ENCODE measurements at regions not wholly inside any gene's neighbourhood (a gene's known extent, or its start where the extent isn't known, plus 50 kb on each side); places are given as distances from the start of the nearest gene placed in this dataset.

DNA sequence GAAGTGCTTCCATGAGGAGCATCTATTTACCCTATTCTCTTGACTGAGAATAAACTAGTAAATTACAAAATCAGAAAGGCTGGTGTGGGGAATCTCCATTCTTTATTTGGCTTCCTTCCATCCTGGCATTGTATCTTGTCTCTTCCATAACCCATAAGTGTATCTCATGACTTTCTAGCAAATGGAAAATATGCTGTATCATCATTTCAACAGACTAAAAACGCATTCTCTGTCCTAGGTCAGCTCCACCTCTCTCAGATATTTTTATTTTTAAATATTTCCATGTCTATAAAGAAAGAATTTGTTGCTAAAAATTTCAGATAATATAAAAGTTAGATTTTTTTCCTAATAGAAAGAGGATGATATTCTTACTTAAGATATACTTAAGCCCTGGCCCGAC, 154.2 kb upstream of the MYO16 start:
- Histone ChIP-seq H3K9me3 (ENCODE audit: control insufficient read depth, low read length) (no peaks in the 10 kb centered on the region), H3K4me3 (ENCODE audit: extremely low read depth, insufficient read depth, low read length, poor library complexity, severe bottlenecking) (no peak overlapping the region), H3K36me3 (ENCODE audit: control insufficient read depth, insufficient read depth, low read length) (no peaks in the 10 kb centered on the region), H3K27ac (ENCODE audit: low read depth, low read length, severe bottlenecking) (no peak overlapping the region), H3K4me1 (ENCODE audit: control insufficient read depth, insufficient read depth, low read length, poor library complexity, severe bottlenecking) (no peaks in the 10 kb centered on the region)
- 88% methylated on average over 1 of the region's 2 CpGs; no CpG with 5 or more reads in 1 of the 2 experiments for whole genome bisulfite sequencing, 2 experiments (ENCODE audit: insufficient coverage in 2 of 2)

- WGBS, 2 experiments (ENCODE audit: insufficient coverage in 2 of 2): 69 to 87% methylated on average over 4 of the region's 4 CpGs
- no peaks in the 10 kb centered on the region for H3K36me3 ChIP-seq (ENCODE audit: control insufficient read depth, insufficient read depth, low read length)
Observed at GRCh38 chr13:108477376-108477775, 152.0 kb upstream of the MYO16 start.

DNA sequence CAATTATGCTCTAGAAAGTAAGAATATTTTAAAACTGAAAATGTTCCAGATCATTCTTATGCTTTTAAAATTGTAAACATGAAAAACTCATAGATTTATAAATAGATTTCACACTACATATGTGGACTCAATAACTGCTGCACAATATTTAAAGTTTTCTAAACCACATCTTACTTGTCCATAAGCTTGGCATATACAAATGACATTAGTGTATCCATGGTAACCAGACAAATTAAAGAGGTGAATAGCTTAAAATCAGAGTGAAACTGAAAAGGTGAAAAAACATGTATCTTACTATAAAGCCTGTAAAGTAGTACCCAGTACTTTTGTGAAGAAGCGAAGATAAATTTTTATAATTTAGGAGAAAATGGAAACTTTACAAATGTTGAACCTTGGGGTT, 151.2 kb upstream of the MYO16 start:
- WGBS, 2 experiments (ENCODE audit: insufficient coverage in 2 of 2): no CpG with 5 or more reads among the region's 1 CpG
- H3K36me3 ChIP-seq (ENCODE audit: control insufficient read depth, insufficient read depth, low read length): no peaks in the 10 kb centered on the region
- H3K4me1 ChIP-seq (ENCODE audit: control insufficient read depth, insufficient read depth, low read length, poor library complexity, severe bottlenecking): no peaks in the 10 kb centered on the region
- H3K9me3 ChIP-seq (ENCODE audit: control insufficient read depth, low read length): no peaks in the 10 kb centered on the region
- H3K4me3 ChIP-seq (ENCODE audit: extremely low read depth, insufficient read depth, low read length, poor library complexity, severe bottlenecking): no peak overlapping the region
- no peak overlapping the region for H3K27ac ChIP-seq (ENCODE audit: low read depth, low read length, severe bottlenecking)

More at GRCh38 chr13:108477376-108477775, 152.0 kb upstream of the MYO16 start:
- H3K9me3 ChIP-seq (ENCODE audit: control insufficient read depth, low read length): no peaks in the 10 kb centered on the region
- no peaks in the 10 kb centered on the region for H3K4me1 ChIP-seq (ENCODE audit: control insufficient read depth, insufficient read depth, low read length, poor library complexity, severe bottlenecking)
- no peak overlapping the region for H3K27ac ChIP-seq (ENCODE audit: low read depth, low read length, severe bottlenecking)
- no peak overlapping the region for H3K4me3 ChIP-seq (ENCODE audit: extremely low read depth, insufficient read depth, low read length, poor library complexity, severe bottlenecking)

GRCh38 chr13:108483981-108484380, 145.4 kb upstream of the MYO16 start:
- Histone ChIP-seq H3K36me3 (ENCODE audit: control insufficient read depth, insufficient read depth, low read length) (no peaks in the 10 kb centered on the region), H3K27ac (ENCODE audit: low read depth, low read length, severe bottlenecking) (no peak overlapping the region), H3K9me3 (ENCODE audit: control insufficient read depth, low read length) (no peaks in the 10 kb centered on the region), H3K4me3 (ENCODE audit: extremely low read depth, insufficient read depth, low read length, poor library complexity, severe bottlenecking) (no peak overlapping the region), H3K4me1 (ENCODE audit: control insufficient read depth, insufficient read depth, low read length, poor library complexity, severe bottlenecking) (no peaks in the 10 kb centered on the region)
- no CpG with 5 or more reads among the region's 1 CpG for WGBS, 2 experiments (ENCODE audit: insufficient coverage in 2 of 2)

DNA sequence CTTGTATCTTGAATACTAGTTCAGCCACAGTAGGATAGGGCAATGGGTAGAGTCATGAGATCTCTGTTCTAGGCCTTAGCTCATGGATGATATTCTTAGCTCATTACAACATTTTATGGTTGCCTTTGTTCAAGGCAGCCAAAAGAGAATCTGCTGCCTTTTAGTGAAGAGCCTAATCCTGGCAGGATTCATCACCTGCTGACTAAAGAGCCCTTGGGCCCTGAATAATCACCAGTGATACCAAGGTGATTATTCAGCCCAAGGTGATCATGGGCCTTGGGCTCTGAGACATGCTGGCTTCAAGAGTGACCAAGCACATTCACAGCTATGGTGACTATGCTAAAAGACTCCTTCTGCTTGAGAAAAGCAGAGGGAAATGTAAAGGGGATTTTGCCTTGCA, 143.3 kb upstream of the MYO16 start:
- Histone ChIP-seq H3K27ac (ENCODE audit: low read depth, low read length, severe bottlenecking) (no peak overlapping the region), H3K36me3 (ENCODE audit: control insufficient read depth, insufficient read depth, low read length) (no peaks in the 10 kb centered on the region), H3K4me1 (ENCODE audit: control insufficient read depth, insufficient read depth, low read length, poor library complexity, severe bottlenecking) (no peaks in the 10 kb centered on the region), H3K4me3 (ENCODE audit: extremely low read depth, insufficient read depth, low read length, poor library complexity, severe bottlenecking) (no peak overlapping the region), H3K9me3 (ENCODE audit: control insufficient read depth, low read length) (no peaks in the 10 kb centered on the region)

DNA sequence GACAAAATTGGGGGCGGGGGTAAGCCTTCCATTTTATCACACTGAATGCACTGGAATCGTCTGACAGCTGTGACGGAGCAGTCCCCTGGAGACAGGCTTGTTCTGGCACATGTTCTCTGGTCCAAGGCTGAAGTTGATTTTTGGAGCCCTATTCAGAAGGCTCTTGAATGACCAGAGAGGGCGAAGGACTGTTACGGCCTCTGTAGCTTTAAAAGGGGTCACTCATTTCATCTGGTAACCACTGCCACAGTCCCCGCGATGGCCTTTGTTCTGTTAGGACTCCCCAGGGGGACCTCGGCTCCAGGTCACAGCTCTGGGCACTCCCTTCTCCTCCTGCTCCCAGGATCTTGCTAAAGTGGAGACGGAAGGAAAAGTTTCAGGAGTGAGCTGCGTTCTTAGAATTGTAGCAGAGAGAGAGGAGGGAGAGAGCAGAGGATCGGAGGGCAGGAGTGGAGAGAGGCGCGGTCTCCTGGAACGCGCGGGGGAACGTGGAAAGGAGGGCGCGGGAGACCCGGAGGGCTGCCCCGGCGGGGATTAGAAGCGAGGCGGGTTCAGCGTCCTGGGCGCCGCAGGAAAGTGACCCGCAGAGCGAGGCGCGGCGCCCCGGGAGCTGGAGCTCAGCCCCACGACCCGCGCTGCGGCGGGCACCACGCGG, 134.3 kb upstream of the MYO16 start:
- H3K4me1 ChIP-seq (ENCODE audit: control insufficient read depth, insufficient read depth, low read length, poor library complexity, severe bottlenecking): peaks cover 5% of the 10 kb centered on the region
- peak overlapping the region; percentile 23 for H3K27ac ChIP-seq (ENCODE audit: low read depth, low read length, severe bottlenecking)
- H3K4me3 ChIP-seq (ENCODE audit: extremely low read depth, insufficient read depth, low read length, poor library complexity, severe bottlenecking): peak overlapping the region; percentile 49
- no peaks in the 10 kb centered on the region for H3K9me3 ChIP-seq (ENCODE audit: control insufficient read depth, low read length)
- whole genome bisulfite sequencing, 2 experiments (ENCODE audit: insufficient coverage in 2 of 2): 2 to 3% methylated on average over 19 to 21 of the region's 40 CpGs
- no peaks in the 10 kb centered on the region for H3K36me3 ChIP-seq (ENCODE audit: control insufficient read depth, insufficient read depth, low read length)

DNA sequence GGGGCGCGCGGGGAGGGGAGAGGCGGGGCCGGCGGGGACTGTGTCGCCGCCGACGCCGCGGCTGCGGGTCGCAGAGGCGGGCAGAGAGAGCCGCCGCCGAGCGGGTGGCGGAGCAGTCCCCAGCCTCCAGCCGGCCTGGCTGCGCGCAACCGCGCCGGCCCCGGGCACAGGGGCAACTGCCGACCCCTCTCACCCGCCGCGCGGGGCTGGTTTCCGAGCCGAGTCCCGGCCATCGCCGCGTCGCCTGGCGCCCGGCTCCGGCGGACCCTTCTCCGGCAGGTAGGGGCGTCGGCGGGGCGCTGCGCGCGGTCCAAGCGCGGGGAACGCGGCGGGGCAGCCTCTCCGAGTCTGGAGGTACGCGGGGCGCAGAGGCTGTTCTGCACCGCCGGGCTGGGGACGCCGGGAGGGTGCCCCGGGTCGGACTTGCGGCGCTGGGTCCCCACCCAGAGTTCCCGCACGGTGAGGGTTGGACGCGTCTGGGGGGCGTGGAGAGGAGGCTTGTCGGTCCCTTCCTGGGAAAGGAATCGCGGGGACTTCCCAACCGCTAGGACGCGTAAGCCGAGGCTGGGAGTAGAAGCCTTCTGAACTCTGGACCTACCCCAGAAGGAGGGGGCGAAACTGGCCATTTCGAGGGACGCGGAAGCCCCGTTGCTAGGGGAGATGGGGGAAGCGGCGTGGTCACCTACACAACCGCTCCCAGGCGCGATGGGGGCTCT, 133.6 kb upstream of the MYO16 start:
- H3K4me1 ChIP-seq (ENCODE audit: control insufficient read depth, insufficient read depth, low read length, poor library complexity, severe bottlenecking): peaks cover 5% of the 10 kb centered on the region
- 0% methylated on average over 44 to 50 of the region's 90 CpGs for WGBS, 2 experiments (ENCODE audit: insufficient coverage in 2 of 2)
- H3K9me3 ChIP-seq (ENCODE audit: control insufficient read depth, low read length): no peaks in the 10 kb centered on the region
- H3K36me3 ChIP-seq (ENCODE audit: control insufficient read depth, insufficient read depth, low read length): no peaks in the 10 kb centered on the region
- H3K27ac ChIP-seq (ENCODE audit: low read depth, low read length, severe bottlenecking): peak overlapping the region; percentile 23
- H3K4me3 ChIP-seq (ENCODE audit: extremely low read depth, insufficient read depth, low read length, poor library complexity, severe bottlenecking): peak overlapping the region; percentile 49

GRCh38 chr13:108496362-108497210, 132.8 kb upstream of the MYO16 start:
- peaks cover 5% of the 10 kb centered on the region for H3K4me1 ChIP-seq (ENCODE audit: control insufficient read depth, insufficient read depth, low read length, poor library complexity, severe bottlenecking)
- H3K27ac ChIP-seq (ENCODE audit: low read depth, low read length, severe bottlenecking): no peak overlapping the region
- no peaks in the 10 kb centered on the region for H3K36me3 ChIP-seq (ENCODE audit: control insufficient read depth, insufficient read depth, low read length)

GRCh38 chr13:108500711-108501110, 128.7 kb upstream of the MYO16 start:
- H3K9me3 ChIP-seq (ENCODE audit: control insufficient read depth, low read length): no peaks in the 10 kb centered on the region
- H3K4me3 ChIP-seq (ENCODE audit: extremely low read depth, insufficient read depth, low read length, poor library complexity, severe bottlenecking): no peak overlapping the region
- H3K36me3 ChIP-seq (ENCODE audit: control insufficient read depth, insufficient read depth, low read length): no peaks in the 10 kb centered on the region
- H3K27ac ChIP-seq (ENCODE audit: low read depth, low read length, severe bottlenecking): no peak overlapping the region
- 52 to 74% methylated on average over 5 to 6 of the region's 6 CpGs for WGBS, 2 experiments (ENCODE audit: insufficient coverage in 2 of 2)
- H3K4me1 ChIP-seq (ENCODE audit: control insufficient read depth, insufficient read depth, low read length, poor library complexity, severe bottlenecking): peaks cover 5% of the 10 kb centered on the region

More at GRCh38 chr13:108496362-108497210, 132.8 kb upstream of the MYO16 start:
- peak overlapping the region; percentile 49 for H3K4me3 ChIP-seq (ENCODE audit: extremely low read depth, insufficient read depth, low read length, poor library complexity, severe bottlenecking)
- no peaks in the 10 kb centered on the region for H3K9me3 ChIP-seq (ENCODE audit: control insufficient read depth, low read length)
- 5 to 10% methylated on average over 22 to 29 of the region's 30 CpGs for WGBS, 2 experiments (ENCODE audit: insufficient coverage in 2 of 2)

- no CpG with 5 or more reads among the region's 1 CpG for WGBS, 2 experiments (ENCODE audit: insufficient coverage in 2 of 2)
- no peak overlapping the region for H3K4me3 ChIP-seq (ENCODE audit: extremely low read depth, insufficient read depth, low read length, poor library complexity, severe bottlenecking)
- no peak overlapping the region for H3K27ac ChIP-seq (ENCODE audit: low read depth, low read length, severe bottlenecking)
- H3K9me3 ChIP-seq (ENCODE audit: control insufficient read depth, low read length): peaks cover 4% of the 10 kb centered on the region
- no peaks in the 10 kb centered on the region for H3K36me3 ChIP-seq (ENCODE audit: control insufficient read depth, insufficient read depth, low read length)
- H3K4me1 ChIP-seq (ENCODE audit: control insufficient read depth, insufficient read depth, low read length, poor library complexity, severe bottlenecking): no peaks in the 10 kb centered on the region
Observed at GRCh38 chr13:108508263-108508662, 121.1 kb upstream of the MYO16 start.

Measured in mesodermal cell (in vitro differentiated cells).